NCI-H1092 treated with DMSO at 0.1 percent for 48 hours (cell line): ENCODE measurements at regions not wholly inside any gene's neighbourhood (a gene's known extent, or its start where the extent isn't known, plus 50 kb on each side); places are given as distances from the start of the nearest gene placed in this dataset.
"Not testable (repeated sequence)": the region's sequence is repeated elsewhere in the genome, so short reads cannot be mapped to it uniquely, and the experiment has no call there.

Experiments
- DNase-seq: peaks from one replicate; lab custom pipeline; 2025; lab: John Stamatoyannopoulos, UW

DNA sequence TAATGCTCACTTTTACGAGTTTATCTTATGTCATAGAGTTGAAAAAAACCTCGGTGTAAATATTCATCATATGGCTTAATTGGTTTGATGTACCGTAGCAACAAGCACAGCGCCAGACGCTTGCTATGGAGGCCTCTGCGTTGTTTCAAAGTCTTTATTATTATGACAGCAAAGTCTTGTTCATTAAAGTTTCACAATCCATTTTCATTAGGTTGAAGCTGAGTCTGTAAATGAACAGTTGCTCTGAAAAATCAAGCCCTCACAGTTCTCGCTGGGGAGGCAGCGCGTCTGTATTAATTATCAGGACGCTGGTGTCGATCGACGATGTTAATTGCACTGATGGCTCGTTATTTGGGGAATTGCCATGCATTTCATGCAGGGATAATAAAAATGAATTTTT is 185.6 kb downstream of the INSC start:
- DNase-seq = no peak

DNA sequence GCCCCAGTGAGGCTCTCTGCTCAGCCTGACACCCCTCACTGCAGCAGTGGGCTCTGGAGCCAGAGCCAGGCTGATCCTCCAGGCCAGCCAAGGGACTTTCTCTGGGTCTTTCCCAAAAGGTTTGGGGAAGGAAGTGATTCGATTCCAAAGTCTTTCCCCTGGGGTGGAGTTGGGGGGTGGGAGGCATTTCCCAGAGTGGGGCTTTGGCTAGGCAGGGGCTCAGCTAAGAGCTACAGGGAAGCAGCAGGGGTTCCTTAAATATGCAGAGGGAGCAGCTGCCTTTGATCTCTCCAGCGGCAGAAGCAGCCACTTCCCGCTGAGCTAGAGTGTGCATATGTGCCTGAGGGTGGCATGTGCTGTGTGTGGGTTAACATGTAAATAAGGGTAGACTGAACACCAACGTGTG is 192.9 kb downstream of the INSC start:
- peak; percentile 29 for DNase-seq

DNA sequence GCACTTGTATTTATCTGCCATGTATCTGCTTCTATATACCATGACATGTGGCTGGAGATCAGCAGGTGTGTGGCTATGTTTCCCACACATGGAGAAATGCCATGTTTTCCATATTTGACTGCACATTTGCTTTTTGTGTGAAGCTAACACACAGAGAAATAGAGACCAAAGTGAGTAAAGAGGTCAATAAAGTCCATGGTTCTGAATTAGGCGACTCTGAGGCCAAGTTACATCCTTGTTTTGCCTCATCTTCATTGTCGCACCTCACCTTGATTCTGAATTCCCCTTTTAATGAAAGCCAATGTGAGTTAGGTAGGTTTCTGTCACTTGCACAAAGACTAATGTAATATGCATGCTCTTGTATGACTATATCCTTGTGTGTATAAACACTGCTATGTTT is 194.1 kb downstream of the INSC start:
- DNase-seq = no peak

DNA sequence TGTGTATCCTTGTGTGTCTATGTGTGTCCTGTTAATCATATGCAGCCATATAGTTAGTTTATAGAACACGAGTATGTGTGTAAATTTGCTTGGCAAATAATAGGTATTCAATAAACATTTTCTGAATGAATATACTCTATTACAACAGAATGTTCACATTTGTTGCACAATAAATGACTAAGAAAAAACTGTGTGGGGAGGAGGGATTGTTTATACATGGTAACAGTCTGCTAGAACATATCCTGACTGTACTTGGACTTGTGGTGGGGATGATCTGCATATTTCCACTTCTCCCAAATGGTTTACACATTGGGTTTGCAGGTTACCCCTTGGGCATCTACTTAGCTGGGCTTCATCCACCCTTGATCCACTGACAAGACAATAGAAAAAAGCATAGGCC is 194.6 kb downstream of the INSC start:
- DNase-seq = no peak

DNA sequence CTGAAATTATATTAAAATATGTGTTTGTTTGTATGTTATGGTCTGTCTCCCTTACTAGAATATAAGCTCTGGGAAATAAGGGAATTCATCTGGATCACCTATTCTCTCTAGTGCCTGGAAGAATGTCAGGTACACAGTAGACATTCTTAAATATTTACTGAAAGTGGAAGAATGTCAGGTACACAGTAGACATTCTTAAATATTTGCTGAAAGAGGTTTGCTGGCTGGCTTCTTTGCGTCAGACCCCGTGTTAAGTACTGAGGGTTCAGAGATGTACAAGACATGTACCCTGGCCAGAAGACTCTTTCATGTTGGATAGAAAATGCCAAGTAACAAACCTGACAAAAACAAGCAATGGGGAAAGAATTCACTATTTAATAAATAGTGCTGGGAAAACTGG is 199.1 kb downstream of the INSC start:
- DNase-seq = no peak

DNA sequence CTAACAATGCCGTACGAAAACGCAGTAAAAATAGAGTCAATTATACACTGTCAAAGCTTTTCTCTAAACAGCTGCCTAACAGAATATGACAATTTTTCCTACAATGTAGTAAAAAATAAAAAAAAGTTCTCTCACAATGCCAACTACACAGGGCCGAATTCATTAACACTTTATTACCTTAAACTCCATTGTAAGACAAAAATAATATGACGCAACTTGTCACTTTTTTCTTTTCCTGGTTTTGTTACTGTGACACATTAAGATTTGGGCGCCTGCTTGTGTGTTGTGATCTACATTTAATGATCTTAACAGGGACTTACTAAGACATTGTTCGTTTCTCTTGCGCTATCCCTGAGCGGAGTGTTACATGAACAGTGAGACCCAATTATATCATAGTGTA is 204.1 kb downstream of the INSC start:
- DNase-seq = no peak

DNA sequence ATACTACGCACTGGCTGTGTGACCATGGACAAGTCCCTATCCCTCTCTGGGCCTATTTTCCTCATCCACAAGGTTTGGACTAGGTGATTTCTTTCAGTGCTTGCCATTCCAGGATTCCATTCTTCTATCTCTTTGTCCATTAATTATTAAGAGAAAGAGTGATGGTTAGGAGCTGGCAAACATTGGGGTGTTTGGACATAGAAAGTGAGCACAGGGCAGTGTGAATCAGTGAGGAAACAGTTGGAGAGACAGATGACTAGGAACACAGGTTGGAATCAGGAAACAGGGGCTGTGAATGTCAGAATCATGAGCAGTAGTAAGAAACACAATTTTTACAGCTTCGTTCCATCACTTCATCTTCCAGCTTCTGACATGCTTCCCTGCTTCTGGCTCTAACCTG is 211.8 kb downstream of the INSC start:
- DNase-seq = no peak

DNA sequence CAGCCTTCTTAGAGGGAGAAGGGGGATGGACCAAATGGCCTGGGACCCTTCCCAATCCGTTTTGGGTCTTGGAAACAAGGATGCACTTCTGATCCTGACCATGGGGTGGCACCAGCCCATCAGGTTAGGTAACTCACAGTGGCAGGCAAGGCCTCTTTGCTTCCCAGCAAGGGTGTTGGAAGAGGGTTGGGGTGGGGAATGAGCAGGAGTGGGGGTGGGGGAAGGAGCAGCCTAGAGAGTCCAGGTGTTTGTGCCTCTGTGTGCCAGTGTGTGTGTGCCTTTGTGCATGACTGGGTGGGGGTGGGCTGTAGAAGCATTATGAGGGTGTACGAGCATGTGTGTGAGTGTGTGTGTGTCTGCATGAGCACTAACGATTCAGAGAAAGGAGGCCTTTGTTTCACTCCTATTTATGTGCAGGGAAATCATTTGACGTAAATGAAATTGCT is 213.1 kb downstream of the INSC start:
- DNase-seq = peak; percentile 56

DNA sequence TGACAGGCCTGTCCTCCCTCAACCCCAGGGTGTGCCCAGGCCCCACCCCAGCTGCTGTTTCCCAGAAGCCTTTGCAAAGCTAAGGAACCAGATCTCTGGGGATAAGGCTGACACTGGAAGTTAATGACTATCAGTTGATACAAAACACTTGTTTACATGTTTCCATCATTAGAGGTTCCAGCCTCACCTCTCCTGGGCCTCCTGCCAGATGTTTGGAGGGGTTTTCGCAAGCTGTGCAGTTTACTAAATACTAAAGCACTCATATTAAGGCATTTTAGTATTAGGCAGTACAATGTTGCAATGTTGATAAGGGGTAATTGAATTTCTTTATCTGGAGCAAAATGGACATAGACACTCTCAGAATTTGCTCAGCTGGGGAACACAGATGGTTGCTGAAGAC is 218.7 kb downstream of the INSC start:
- no peak for DNase-seq

DNA sequence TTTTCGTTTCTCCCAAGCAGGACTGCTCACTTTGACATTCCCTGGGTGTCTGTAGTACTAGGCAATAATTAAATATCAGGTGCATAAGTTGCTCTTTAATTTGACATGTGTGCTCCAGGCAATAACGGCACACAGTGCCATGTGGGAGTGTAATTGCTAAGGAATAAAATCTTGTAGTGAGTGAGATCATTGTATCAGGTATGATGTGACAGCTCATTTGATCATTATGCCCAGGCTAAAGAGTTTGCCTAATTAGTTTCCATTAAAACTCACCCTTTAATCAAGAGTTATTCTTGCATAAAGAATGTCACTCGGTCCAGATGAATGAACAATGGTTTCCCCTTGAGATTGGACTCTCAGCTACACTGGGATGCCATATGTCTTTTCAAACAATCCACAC is 220.0 kb downstream of the INSC start:
- DNase-seq = no peak

DNA sequence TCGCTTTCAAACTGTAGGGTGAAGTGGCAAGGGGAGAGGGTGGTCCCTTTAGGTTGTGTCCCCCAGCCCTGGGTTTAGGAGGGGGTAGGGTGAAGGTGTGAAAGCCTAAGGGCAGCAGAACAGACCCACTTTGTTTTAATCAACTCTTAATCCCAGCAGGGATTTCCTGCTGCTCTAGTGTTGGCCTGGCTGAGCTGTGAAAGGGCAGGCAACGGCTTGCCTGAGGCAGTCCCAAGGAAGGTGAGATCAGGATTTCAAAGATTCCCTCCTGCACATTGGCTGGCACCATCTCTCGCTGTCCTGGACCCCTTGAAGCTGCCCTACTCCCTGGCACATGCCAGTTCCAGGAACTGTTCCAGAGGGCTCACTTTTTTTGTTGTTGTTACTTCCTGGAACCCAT is 221.3 kb downstream of the INSC start:
- DNase-seq = no peak

DNA sequence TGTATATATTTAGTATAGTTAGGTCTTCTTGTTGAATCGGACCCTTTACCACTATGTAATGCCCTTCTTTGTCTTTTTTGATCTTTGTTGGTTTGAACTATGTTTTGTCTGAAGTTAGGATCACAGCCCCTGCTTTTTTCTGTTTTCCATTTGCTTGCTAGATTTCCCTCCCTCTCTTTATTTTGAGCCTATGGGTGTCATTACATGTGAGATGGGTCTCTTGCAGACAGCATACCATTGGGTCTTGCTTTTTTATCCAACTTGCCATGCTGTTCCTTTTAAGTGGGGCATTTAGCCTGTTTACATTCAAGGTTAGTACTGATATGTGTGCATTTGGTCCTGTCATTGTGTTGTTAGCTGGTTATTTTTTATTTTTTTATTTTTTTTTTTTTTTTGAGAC is 224.6 kb downstream of the INSC start:
- no peak for DNase-seq

DNA sequence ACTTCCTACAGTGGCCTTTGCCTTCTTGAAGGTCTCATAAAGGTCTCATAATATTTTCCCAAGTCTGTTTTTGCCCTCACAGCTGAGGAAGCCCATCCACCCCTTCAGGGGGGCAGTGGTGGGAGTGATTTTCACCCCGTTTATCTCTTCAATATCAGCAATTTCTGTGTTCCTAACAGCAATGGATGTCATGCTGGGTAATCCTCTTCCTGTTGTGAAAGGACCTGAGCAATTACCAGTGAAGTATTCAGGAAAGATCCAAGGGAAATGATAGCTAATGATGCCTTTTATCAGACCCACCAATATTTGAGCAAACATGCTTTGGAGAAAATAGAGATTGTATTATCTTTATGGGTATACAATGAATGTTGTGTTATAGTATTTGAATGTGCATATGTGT is 226.9 kb downstream of the INSC start:
- DNase-seq = no peak

DNA sequence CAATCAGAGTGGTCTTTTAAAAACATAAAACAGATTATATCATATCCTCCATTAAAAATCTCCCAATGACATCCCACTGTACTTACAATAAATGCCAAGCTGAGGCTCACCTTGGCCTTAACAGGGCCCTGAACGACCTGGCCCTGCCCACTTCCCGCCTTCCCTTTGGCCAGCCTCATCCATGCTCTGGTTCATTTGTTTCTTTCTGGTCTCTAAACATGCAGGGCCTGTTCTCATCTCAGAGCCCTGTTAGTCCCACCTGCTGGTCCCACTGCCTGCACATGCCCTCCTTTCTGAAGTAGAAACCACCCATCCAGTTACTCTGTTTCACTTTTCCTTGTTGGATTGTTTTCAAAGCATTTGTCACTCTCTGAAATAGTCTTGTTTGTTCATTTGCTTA is 227.4 kb downstream of the INSC start:
- no peak for DNase-seq

DNA sequence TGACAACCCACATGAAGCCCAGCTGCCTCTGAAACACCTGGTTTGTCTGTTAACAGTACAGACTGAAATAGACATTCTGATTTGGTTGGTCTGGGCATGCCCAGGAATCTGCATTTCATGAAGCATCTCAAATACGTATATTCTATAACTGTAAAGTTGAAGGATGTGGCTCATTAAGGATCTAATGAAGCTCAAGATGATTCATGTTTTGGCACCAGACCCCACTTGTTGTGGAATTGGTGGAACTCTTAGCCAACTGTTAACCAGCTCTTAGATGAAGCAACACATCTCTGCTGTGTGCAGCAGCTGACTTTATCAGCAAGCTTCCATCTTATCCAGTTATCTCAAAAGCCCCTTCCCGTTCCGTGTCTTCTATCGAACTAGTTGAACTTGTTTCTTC is 232.2 kb downstream of the INSC start:
- no peak for DNase-seq

DNA sequence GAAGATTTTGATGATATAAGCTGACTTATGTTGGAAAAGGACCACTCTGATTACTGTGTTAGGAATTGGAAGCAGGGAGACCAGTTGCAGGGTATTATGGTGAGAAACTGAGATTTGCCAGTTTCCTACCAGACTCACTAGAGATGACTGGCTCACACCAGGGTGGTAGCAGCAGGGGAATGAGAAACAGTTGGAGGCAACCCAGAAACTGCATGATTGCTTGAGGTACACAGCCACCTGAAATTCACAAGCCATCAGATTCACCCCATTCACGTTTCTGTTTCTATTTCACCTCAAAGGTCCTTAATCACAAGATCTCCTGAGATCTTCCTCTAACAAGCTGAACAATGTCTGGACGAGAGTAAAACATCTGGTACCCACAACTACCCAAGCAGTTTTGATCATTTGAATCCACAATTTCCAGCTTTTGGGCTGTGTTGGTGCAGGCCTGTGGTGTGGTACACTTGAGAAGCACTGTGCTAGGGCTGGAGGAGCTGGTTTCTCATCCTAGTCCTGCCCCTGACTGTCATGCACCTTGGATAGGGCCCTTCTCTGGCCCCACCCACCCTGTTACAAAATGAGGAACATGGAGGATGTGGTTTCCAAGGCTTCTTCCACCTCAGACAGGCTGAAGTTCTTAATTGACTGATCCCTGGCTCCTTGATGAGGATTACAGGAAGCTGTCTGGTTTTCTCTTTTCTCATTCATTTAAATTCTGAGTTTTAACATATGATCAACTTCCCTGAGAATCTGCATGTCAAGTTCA is 233.4 kb downstream of the INSC start:
- DNase-seq = no peak

DNA sequence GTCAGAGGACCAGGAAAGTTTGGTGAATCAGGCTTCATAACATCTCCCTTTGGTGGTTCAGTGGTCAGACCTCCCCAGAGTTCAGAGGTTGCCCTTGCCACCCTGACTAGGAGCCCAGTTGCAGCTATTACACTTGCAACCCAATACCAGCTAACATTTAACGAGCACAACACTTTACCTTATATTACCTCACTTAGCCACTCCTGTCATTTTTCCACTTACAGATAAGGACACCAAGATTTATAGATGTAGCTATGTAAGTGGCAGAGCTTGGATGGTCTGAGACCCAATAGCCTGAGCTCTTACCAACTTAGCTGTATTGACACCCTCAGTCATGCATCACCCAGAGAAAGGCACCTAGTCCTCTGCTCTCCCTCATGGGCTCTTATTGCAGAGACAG is 234.7 kb downstream of the INSC start:
- DNase-seq = no peak

DNA sequence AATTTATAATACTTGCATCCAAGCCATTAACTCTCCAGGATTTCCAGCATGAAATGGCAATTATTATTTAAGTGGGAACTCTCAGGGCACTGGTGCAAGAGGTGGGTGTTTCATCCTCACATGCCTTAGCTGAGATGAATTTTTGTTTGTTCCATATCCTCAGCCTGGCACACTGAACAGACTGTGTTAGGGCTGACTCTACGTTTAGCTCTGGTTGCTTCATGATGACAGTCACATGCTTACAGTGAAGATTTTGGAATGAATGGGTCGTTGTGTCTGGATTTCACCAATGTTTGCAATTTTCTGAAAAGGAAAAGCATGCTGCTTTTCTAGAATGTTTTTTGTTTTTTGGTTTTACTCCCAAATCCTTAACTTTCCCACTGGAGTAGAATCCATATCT is 246.6 kb downstream of the INSC start:
- no peak for DNase-seq

DNA sequence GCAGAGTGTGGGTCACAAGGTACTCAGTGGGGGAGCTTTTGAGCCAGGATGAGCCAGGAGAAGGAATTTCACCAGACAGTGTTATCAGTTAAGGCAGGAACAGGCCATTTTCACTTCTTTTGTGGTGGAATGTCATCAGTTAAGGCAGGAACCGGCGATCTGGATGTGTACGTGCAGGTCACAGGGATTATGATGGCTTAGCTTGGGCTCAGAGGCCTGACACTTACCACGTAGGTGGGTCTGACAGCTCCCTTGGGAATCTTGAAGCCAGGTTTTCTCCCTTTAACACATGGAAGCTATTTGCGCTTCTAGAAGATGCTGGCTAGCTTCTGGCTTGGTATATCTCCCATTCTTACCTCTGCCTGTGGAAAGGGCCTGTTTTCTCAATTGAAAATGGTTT is 250.6 kb downstream of the INSC start:
- DNase-seq = not testable (repeated sequence)

DNA sequence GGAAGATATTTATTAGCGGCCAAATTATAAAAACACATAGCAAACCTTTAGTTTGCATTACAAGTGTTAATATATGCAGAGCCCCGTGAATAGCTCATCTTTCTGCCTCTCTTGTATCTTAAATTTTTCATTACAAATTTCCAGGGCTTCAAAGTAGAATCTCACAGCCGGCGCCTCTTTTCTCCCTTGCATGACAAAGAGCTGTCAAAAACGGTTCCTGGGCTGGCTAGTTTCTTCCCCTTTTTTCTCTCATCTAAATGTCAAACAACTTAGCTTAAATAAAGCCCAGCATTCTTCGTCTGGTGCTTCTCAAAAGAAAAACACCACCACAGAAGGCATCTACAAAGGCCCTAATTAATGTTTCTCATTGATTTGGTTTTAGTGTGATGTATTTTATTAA is 253.0 kb downstream of the INSC start:
- DNase-seq = no peak

DNA sequence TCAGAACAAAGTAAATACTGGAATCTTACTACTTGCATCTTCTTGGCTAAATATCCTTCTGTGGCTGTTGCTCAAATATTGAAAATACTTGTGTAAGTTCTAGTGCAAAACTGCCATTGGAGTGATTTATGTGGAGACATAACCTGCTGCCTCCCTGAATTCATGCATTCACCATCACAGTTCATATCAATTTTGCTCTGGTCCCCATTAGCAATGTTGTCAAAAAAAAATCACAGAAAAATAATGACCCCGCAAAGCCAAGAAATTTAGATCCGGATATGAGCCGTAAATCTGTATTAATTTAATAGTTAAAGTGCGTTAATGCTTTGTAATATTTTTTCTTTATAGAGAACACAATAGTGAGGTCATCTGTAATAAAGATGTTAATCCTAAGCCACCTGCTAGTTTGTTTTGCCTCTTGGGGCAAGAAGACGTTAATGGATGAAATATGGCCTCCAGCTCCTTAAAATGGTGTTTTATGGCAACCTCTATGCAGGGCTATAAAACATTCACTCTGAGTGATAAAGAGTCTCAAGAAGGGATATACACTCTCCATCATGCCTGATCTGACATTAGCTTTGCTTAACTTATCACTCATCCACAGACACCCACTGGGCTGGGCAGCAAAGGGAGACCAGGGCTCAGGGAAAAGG is 255.9 kb downstream of the INSC start:
- no peak for DNase-seq

DNA sequence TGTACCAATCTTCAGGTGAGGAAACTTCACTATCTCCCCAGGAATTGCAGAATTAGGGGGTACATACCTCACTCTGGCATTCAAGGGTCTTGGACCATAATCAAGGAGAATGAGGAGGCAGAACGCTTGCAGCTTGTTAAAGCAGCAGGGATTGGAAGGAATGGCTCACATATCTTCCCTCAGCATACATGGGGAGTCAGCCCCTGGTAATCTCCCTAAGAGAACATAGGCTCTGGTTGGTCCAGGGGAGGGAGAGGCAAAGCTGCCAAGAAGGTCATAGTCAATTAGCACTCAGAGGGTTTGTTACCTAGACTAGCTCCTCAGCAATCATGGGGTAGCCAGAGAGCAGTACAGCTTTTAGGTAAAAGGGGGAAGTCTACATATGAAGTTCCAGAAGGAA is 256.8 kb downstream of the INSC start:
- no peak for DNase-seq

DNA sequence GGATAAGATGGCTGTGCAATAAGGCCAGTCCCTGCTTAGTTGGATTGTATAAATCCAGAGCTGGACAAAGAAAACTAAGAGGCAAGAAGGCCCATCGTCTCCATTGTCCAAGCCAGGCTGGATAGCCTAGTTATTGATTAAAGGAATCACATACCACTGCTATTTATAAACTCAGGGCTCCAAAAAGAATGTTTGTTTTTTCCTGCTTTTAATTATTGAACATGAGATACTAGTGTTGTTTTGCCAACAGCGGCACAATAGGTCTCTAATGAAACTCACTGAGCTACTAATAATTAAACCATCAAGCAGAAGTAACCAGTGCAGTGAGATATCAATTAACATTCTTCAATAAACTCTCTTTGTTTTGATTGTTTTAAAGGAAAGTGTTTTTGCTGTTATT is 259.7 kb downstream of the INSC start:
- DNase-seq = no peak

DNA sequence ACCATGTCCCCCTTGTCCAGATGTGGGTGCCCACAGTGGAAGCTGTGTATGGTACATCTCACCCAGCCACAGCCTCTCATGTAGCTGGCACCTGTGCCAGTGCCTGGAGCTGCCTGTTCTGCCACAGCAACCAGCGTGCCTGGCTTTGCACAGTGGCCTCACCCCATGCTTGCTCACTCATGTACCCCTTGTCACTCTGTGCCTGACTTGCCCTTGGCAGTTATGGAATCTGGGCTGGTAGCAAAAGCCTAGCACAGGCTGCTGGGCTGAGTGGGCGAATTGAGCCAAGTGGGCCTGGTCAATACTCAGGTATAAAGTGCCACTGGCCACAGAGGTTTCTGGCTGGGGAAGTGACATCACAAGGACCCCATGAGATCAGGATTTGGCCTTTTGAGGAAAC is 264.2 kb downstream of the INSC start:
- no peak for DNase-seq
